ENCODE measurements at regions not wholly inside any gene's neighbourhood (a gene's known extent, or its start where the extent isn't known, plus 50 kb on each side); places are given as distances from the start of the nearest gene placed in this dataset.

- no peak for DNase-seq
Observed at GRCh38 chr17:77381185-77381700, 240.5 kb downstream of the SEC14L1 start.

- DNase-seq = no peak
Observed at GRCh38 chr17:77381731-77382130, 241.0 kb downstream of the SEC14L1 start.

DNA sequence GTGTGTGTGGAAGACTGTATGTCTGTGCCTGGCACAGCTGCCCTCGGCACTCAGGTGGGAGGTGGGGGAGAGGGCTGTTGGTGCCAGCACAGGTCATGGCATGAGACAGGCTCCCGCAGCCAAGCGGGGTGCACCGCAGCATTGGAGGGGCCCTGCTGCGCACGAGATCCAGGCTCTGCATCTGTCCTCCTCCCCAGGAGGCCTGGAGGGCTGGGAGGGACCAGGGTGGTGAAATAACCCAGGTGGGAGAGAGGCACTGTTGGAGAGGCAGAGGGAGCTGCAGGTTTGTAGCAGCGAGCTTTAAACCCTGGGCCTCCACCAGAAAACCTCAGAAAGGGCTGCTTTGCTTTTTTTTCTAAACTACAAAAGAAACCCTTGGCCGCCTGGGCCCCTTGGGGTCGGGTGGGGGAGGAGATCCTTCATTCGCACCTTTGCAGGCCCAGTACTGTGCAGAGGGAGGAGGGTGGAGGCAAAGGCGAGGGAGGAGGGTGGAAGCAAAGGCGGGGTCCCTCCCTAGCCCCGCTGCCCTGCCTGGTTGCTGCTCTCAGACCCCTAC, 241.7 kb downstream of the SEC14L1 start:
- peak; percentile 82 for DNase-seq

DNA sequence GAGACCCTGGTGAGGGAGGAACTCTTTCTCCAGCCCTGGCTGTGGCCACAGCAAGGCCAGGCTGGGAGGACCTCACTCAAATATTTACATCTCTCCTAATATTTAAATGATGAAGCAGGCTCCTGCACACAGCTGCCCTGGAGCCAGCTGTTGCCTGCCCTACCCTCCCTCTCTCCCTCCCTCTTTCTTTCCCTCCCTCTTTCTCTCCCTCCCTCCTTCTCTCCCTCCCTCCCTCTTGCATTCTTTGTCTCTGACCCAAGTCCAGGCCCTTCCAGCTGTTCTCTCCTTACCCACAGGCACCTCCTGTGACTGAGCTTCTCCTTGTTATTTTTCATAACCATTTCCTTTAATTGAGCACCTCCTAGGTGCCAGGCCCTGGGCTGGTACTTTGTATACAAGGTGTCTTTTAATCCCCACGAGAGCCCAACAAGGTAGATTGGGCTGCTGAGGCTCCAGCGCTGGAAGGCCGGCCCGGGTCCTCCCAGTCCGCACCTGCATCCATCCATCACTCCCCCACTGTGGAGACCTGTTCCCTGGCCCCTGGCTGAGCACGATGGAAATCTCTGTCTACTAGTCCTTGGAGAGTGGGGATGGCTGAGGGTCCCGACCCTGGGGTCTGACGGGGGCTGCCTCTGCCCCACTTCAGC, 242.3 kb downstream of the SEC14L1 start:
- no peak for DNase-seq

- no peak for DNase-seq
Observed at GRCh38 chr17:77383613-77384608, 243.1 kb downstream of the SEC14L1 start.

GRCh38 chr17:77385750-77386501, 245.2 kb downstream of the SEC14L1 start:
- DNase-seq = no peak

- DNase-seq = no peak
Observed at GRCh38 chr17:77386502-77387192, 245.9 kb downstream of the SEC14L1 start.

- DNase-seq = no peak
Observed at GRCh38 chr17:77387891-77388290, 247.1 kb downstream of the SEC14L1 start.

- no peak for DNase-seq
Observed at GRCh38 chr17:77388384-77389306, 247.9 kb downstream of the SEC14L1 start.

GRCh38 chr17:77390870-77391269, 250.1 kb downstream of the SEC14L1 start:
- no peak for DNase-seq

DNA sequence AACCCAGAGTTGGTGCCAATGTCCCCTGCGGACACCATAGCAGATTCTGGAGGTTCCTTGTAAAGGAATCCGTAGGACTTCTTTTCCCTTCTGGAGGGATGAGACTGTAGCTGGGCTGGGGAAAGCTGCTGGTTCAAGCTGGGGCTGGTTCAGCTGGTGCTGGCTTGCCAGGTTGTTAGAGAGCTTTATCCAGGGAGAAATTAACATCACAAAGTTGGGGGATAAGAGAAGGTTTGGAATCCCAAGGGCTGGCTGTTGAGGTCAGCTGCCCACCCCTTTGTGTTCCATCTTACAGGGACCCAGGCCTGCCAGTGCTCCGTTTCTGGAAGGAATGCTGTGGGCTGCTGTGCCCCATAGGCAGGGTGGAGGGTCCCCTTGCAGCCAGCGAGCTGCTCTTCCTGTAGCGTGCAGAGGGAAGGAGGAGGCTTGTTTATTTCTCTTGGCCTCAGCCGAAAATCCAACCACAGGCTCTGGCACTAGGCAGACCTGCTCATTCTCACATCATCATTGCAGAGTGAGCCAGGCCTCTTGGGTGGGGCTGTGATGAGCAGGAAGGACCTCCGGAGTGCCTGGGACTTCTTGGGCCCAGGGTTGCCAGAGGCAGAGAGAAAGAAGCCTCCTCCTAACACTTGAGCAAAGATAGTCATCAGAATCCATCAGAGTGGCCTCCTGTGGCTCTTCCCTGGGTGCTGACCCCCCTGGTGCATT, 251.1 kb downstream of the SEC14L1 start:
- DNase-seq = no peak

DNA sequence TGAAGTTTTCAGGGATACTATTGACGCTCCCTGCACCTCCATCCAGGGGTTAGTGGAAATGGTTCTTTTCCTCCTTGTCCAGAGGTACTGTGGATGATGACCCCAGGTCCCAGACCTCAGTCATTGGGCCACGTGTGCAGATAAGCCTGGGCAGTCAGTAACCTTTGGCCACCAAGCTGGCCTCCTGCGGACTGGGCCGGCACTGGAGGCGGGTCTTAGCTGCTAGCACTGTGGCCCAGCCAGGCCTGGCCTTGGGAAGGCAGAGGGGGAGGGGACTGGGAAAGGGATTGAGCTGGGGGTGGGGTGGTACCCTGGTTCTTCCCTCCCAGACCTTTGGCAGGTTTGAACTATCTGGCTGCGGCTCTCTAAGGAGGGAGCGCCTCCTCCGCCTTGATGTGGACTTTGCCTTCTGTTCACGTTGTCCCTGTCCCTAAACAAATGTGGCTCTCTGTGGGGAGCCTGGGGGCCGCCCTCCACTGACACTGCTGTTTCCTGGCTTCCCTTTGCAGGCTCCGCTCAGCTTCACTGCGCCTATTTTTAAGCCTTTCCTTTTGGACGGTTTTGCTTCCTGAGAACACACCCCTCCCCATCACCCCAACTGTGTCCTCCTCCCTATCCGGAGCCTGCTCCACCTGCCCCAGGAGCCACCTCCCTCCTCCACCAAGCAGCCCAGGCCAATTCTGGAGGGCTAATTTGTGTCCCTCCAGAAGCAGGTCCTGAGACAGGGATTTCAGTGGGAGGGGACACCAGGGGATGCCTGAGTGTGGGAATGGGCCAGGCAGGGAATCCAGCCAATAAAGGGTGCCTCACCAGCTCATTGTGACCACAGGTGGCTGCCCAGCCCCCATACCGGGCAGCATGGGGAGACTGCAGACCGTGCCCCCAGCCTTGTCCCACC, 251.9 kb downstream of the SEC14L1 start:
- DNase-seq = no peak

- DNase-seq = no peak
Observed at GRCh38 chr17:77393274-77393600, 252.5 kb downstream of the SEC14L1 start.

GRCh38 chr17:77393867-77394539, 253.2 kb downstream of the SEC14L1 start:
- no peak for DNase-seq

- DNase-seq = no peak
Observed at GRCh38 chr17:77394540-77395295, 253.9 kb downstream of the SEC14L1 start.

DNA sequence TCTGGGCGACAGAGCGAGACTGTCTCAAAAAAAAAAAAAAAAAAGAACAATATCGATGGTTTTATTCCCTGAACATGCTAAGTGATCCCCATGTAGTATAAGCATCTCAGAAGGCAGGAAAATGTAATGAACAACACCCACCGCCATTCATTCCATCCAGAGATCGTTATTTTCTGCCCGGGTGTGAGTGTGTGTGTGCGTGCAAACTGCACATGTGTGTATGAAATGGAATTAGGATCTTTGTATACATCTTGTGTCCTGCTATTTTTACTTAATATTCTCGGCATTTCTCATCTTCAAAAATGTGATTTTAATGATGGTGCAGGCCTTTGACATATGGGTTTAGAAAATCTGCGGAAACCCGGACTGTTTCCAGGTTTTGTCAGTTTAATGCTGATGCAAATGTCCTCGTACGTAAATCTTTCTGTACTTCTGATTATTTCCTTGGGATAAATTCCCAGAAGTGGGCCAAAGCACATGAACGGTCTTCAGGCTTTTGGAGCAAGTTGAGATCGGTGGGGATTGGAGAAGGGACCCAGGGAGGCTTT, 254.8 kb downstream of the SEC14L1 start:
- DNase-seq = no peak

- DNase-seq = no peak
Observed at GRCh38 chr17:77396610-77397009, 255.8 kb downstream of the SEC14L1 start.

DNA sequence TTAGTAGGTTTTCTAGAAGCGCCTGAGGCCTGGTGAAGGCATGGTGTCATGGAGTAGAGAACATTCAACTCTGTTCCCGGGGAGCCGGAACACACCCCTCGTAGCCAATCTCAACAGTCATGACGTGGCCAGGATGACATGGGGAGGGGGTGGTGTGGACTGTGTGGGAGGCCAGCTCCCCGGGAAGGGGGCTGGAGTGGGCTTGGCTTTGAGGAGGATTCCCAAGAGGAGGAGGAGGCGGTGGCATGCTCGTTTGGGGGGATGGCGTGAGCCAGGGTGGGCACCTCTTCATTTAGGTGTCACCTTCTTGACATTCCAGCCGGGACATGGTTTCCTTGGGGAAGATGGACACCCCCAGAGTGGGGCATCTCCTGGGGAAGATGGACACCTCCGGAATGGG, 257.5 kb downstream of the SEC14L1 start:
- DNase-seq = no peak
